Activated T-helper 9 cell treated with anti-CD3 and anti-CD28 coated beads, Interleukin-2, amount 50 U/mL, for 16 hours (primary cell): ENCODE measurements at regions not wholly inside any gene's neighbourhood (a gene's known extent, or its start where the extent isn't known, plus 50 kb on each side); places are given as distances from the start of the nearest gene placed in this dataset.

Source experiments
- DNase-seq: peaks from one replicate; pipeline ENCODE4 v3.0.0-alpha.2; 2020; ENCODE audit warnings: low read depth

DNA sequence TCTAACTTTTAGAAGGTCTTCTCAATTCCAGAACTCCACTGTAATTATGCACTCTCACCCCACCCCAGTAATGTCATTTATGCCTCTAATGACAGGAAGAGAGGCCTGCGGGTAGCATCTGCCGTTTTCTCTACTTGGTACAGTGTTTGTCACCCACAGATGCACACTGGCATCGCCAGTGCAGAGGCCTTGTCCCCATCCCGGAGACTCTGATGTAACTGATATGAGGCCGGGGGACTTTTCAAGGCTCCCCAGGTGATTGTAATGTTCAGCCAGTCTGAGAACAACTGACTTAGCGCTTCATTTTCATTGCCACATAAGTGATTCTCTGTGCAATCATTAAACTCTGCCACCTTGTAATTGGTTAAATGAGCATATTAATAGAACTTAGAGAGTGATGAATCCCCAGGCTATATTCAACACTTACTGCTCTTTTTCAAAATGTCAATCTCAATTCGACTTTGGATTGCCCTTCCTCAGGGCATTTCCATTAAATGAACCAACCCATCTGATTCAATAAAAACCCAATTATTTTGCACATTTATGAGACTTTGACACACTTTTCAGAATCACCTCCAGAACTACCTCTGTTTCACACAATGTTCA lies 113.2 kb downstream of the HERPUD2 start:
- no peak for DNase-seq

DNA sequence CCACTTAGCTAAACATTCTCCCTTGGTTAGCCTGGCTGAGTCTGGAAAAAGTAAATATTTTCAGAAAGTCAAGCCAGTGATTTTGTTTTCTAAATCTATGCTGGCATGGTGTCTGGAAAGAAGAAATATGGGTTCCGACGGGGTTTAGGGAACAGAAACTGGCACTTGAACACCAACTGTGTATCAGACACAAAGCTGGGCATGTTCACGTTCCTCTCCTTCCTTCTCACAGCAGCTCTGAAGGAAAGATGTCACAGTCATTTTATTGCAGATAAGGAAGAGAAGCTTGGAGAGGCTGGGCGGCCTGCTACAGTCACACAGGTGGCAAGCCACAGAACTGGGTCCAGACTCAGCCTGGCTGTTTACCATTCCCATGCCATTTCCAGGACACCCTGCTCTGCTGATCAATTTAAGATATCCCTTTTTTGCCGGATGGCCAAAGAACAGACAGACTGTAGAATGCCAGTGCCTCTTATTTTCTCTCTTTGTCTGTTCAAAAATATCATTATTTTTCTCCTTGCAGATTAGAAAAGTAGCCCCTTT lies 118.8 kb downstream of the HERPUD2 start:
- no peak for DNase-seq

DNA sequence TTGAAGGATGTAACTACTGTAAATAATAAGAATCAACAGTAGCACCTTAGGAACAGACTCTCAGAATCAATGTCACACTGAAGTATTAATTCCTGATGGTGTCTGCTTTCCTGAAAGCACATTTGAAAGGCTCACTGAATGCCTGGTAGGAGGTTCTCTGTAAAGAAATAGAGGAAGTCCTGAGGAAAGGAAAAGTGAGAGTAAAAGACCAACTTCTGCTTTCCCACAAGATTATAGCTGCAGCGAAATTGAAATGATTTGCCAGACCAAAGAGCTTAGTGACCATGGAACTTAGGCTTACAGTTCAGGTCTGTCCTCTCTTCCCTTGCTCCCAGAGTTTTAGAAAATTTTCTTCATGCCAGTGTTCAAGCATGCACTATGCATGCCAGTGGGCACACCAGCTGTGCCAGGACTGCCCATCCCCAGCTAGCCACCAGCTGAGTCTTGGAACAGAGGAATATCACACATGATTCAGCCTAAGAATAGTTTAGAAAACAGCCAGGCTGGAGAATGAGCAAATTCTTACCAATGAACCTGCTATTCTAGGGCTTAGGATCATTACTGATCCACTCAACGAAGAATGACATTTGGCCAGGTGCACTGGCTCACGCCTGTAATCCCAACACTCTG lies 123.2 kb downstream of the HERPUD2 start:
- DNase-seq, result no peak

DNA sequence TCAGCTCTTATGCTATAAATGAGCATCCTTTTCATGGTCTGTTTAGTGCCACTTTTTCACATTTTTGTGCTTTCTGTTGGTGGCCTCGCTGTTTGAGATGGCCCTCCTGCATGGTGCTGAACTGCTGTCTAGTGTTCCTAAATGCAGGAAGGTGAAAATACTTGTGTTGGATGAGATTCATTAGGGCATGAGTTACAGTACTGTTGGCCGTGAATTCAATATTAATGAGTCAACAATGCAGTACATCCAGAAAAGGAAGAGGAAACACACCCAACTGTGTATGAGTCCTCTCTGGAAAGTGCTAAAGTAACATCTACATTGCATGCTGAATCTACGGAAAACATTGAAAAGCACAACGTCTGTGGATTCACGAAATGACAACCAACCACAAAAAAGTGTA lies 124.0 kb downstream of the HERPUD2 start:
- no peak for DNase-seq

DNA sequence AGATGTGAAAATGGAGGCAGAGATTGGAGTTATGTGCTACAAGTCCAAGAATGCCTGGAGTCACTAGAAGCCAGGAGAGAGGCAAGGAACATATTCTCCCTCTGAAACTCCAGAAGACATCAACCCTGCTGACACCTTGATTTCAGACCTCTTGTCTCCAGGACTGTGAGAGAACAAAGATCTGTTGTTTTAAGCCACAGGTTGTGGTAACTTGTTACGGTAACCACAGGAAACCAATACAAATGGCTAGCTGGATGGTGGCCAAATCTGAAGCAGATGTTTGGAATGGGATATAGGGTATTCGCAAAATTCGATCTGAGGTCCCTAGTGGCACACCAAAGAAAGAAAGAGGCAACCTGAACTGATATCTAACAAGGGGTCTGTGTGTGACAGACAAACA lies 129.0 kb downstream of the HERPUD2 start:
- DNase-seq, result no peak

DNA sequence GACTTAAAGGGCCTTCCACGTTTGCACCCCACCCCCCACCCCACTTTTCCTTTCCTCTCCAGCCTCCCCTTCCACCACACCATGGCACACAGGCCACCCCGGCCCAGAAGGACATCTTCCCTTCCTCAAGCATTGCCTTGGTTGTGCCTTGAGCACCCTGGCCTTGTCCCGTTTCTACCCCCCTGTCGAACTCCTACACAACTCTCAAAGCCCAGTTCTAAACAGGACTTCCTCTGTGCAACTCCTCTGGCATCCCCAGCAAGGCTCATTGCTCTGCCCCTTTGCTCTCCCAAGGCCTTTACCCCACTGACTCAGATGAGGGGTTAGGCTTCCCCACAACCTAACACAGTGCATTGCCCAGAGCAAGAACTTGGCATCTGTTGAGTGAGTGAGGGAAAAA lies 136.1 kb downstream of the HERPUD2 start:
- DNase-seq, result no peak

DNA sequence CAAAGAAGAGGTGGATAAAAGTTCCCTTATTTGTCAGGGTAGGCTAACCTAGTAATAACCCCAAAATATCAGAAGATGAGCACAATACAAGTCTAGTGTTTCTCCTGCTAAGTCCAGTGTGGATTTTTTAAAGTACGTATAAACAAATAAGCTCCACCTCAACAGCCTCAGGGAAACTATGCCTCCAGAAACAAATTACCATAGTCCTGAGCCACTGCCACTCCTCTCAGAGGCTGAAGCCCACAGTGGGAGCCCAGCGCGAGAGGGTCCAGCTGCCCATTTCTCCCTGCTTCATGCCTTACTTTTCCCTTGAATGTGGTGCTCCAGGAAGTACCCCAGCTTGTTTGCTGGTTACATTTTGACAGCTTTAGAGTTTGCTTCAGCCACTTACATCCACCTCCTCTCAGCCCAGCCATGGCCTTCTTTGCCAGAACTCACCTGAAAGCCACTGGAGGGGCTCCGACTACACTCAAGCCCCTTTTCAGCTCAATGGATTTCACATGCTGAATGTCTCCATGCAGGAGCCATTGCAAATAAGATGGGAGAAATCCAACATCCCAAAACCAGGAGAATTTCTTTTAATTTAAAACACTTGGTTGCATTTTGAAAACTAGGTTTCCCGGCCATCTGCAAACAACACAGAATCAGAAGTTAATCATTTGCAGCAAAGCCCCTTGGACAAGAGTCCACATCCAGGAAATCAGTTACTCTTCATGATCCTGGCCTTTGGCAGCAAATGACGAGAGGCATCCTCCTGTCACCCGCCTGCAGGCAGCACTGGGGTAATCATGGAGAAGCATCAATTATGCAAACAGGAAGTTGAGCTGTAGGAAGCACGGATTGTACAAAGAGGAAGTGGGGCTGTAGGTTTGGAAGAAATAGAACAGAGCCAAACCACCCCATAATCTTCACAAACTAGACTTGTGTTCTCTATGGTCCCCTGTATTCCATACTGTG lies 138.1 kb downstream of the HERPUD2 start:
- no peak for DNase-seq

DNA sequence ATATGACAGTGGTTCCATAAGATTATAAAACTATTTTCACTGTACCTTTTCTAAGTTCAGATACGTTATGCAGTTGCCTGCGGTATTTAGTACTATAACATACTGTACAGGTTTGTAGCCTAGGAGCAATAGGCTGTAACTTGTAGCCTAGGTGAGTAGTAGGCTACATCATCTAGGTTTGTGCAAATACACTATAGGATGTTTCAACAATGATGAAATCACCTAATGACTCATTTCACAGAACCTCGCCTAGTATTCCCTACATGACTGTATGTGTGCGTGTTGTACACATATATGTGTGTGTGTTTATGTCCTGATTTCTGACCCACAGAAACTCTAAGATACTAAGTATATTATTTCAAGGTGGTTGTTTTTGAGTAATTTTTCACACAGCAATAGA lies 139.0 kb downstream of the HERPUD2 start:
- no peak for DNase-seq

DNA sequence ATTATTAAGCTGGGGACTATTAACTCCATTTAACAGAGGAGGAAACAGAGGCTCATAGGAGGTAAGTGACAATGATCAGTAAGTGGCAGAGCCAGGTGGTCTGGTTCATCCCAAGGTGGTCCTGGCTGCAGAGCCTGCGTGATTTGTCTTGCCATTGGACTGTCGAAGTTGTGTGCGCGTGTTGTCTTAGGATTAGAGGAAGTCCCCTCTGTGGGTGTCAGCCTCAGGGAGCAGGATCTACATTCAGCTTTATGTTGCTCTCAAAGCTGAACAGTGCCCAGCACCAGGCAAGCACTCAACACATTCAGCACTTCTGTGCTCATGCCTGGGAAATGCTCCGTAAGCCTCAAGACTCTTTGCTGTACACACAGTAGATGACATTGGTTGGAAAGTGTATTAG lies 139.5 kb downstream of the HERPUD2 start:
- no peak for DNase-seq

DNA sequence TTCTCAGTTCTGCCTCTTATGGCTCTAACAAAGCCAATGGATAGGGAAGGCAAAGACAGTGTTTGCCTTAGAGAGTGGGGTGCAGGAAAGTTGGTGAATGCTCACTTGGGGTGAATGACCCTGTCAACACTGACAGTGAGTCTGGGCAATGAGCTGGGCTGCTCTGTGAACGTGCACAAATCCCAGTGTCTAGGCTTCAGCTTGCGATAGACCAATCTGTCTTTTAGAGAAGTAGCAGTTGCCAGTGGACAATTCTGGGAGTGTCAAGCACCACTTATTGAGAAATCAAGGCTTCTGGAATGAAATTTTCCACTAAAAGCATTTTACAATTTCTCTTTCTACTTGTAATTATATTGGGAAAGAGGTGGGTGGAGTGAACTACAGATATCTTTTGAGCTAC lies 141.4 kb downstream of the HERPUD2 start:
- no peak for DNase-seq

DNA sequence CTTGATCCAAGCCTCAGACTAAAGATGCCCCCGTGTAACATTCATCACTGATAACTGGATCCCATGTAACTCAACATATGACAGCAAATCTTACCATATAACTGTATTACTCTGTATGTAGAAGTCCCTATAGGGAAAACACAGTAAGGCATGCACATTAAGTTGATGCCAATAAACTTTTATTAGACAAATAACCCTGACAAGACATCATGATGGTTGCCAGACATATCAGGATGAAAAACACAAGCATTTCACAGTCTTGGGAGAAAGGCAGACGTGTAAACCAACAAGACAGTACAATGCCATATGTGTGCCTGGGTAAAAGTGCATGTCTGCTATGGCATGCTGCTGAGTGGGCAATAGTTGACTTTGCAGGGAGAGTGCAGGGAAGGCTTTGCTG lies 142.2 kb downstream of the HERPUD2 start:
- DNase-seq, result no peak

DNA sequence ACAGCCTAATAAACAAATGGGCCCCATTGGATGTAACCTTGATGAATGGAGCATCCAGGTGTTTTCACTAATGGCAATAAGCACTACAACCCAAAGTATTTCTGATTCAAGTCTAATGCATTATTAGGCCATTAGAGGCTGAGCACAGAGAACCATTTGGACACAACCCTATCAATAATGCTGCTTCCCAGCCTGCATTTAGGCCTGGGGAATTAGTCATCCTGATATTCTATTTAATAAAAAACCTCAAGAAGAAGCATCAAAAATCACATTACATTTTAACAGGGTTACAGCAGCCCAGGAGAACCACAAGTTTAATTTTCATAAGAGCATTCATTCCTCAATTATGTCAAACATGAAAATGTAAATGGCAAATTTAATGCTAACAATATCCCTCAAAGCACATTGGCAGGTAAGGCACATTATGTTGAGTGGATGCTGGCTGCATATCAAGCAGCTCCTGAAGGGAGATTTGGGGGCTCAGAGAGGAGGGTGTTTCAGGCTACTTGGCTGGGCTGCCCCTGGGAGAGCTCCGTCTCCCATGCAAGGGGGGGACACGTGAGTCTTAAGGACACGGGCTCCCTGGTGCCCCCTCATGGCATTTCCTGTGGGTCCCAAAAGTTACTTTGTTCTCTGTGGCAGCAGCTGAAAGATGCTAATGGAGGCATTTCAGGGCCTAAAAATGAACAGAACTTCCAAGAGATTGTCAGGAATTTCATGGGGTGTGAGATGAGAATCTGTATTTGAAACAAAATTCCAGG lies 143.4 kb downstream of the HERPUD2 start:
- no peak for DNase-seq

DNA sequence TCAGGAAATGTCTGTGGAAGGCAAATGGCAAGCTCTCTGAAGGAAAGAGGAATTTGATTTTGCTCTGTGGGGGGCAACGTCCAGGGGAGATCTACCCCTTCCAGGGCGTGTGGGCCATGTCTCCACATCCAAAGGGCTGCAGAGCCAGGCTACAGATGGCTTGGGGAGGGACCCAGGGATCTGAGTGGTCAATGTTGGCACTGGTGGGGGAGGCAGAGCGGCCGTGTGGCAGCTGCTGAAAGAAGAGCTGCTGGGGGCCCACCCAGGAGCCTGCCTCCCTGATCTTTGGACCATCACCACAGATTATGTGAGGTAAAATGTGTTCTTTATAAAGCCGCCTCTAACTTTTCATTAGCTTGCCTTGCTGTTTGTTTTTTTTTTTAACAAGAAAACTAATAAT lies 144.1 kb downstream of the HERPUD2 start:
- DNase-seq, result no peak

DNA sequence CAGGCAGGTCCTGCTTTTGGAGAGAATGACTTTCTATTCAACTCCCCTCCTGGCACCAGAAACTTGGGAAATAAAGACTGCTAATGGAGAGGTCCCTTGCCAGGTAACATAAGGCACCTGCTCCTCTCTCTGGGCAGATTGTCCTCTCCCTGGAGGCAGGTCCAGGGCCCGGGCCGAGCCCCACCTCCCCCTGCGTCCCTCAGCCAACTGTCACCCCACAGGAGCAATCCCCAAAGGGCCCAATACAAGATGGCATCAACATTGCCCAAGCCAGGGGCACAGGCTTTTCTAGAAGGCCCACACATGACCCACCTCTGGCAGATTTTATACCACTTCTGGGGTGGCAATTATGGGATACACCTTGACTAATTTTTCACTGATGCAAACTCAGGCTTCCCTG lies 145.2 kb downstream of the HERPUD2 start:
- no peak for DNase-seq

DNA sequence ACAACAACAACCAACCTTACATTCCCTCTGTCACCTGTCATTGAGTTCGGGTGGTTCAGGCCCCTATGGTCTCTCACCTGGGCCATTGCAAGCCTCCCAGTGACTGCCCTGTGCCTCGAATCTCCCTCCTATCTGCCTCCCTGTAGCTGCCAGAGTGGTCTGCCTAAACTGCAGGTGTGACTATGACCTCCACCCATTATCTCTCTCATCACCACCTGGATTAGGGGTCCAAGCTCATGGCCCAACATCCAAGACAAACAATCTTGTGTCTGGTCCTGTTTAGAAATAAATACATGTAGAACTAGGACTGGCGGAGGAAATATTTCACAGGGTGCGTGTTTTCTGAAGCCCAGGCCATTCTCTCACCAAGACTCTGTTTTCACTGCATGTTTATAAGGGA lies 146.6 kb downstream of the HERPUD2 start:
- DNase-seq, result no peak

DNA sequence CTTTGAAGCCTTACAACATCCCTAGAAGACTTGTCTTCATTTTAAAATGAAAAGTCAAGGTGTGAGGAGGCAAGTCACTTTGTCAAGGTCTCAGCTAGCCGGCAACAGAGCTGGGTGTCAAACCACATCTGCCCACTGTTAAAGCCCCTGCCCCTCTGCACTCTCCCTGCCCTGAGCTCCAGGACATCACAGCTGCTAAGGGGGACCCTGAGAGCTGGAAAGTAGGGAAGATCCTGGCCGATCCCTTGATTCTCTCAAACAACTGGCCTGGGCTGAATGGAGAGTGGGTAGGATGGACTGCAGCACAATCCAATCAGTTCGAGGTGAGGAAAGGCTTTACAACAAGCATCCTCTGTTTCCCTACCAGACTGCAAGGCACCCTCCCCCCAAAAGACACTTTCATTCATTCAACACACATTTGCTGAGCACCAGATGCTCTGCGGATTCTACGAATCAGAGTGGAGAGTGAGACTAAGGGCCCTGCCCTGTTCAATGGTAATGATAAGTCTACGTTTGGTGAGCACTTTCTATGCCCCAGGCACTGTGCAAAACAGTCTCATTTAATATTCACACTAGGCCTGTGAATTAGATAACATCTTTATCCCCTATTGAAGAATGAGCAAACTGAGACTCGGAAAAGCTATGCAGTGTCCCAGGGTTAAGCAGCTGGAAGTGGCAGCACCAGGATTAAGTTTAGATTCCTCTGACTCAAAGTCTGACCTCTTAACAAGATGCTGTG lies 148.1 kb downstream of the HERPUD2 start:
- DNase-seq, result no peak

DNA sequence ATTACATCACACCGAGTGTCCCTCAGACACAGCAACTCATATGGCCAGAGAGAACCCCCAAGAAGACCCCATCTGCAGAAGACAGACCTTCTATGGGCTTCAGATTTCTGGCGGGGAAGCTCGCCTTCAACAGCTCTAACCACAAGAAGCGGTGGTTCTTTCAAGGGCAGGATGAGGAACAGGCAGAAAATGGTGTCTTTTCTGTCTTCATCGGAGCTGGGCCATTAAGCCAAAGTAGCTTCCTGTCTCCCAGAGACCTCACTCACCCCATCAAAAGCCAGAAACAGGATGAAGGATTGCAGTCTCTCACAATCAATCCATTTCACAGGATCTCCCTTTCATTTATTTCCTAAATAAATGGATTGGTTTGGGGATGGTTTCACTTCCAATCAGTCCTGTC lies 149.1 kb downstream of the HERPUD2 start:
- no peak for DNase-seq

DNA sequence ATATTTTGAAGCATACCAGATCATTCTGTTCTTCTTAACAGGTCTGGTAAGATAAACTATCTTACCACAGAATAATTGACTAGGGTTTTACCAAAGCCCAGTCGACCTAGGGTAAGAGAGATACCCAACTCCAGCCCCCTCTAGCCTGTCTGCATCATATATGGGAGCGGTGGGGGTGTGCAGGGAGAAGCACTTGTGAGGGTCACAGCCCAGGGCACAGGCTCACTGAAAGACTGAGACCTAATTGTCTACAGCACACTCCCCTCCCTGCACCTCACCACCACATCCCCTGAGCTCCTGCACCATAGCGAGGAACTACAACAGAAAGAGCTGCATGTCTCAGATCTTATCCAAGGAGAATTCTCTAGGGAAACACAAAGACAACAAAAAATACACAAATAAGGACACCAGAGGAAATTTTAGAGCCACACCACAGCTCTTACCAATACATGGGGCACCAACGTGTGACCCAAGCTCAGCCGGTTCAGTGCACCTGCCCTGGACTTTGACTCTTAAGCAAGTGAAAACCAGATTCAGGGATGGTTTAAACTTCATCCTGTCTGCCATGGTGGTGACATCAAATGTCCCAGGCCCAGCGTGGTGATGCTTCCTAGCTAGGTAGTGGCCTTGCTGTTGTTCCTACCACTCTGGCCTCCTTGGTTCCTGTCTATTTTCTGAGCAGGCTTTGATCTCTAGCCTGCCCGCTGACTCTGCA lies 150.8 kb downstream of the HERPUD2 start:
- no peak for DNase-seq

DNA sequence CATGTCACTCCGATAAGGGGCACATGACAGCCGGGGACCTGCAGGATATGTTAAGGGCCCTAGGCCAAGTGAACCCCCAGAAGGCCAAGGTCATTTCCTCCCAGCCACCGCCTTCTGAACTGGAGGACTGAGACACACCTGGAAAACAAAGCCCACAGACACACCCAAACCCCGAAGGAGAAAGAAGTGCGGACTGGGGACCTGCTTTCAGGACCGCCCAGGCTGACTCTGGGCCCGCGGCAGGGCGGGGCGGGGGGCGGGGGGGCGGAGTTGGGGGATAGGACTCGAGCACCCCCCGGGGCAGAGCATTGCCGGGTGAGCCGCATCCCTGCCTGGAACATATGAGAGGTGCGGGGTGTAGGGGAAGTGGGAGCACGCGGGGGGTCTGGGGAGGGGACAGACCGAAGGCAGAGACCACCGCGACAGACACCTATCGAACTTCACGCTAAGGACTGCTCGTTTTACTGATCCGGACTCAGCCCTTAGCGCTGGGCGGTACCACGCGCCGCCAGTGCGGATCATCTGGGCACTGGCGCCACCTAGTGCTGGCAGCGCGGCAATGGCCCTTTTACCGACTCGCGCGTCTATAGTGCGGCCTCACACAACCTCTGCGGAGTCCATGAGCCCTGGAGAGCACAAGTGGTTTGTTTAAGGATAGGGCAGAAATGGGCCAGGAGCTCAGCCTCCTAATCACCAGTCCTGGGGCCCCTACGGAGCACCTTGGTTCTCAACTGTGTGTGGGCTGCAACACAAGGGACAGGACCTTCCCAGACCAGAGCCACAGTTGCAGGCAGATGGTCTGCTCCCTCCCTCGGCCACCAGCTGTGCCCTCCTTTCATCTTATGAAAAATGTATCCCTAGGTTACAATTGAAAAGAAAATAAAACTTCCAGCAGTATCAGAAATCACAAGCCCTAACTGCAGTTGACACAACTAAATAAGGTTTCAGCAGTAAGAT lies 157.6 kb downstream of the HERPUD2 start:
- peak; percentile 60 for DNase-seq

DNA sequence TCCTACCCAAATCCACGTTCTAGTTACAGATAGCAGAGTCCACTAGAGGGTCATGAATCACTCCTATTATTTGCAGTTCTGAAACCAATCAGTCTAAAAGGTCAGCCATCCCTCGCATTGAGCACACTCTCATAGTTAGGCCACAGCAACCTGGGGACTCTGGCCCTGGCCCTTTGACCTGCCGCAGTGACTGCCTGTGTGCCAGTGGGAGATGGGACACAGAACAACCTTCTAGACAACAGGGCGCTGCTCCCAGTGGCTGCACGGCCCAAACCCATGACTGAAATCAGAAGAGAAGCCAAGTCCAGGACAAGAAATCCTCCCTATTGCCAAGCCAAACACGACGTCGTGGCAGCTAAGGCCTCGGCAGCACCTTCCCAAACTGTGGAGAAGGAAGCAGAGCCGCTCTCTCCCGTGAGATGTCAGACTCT lies 158.5 kb downstream of the HERPUD2 start:
- no peak for DNase-seq
